CD4-positive, alpha-beta T cell (primary cell): ENCODE measurements at regions not wholly inside any gene's neighbourhood (a gene's known extent, or its start where the extent isn't known, plus 50 kb on each side); places are given as distances from the start of the nearest gene placed in this dataset.

Experiments
- ATAC-seq: fragments of 200-7000 bp; cut with Tn5 transposase; one replicate; pipeline ENCODE4 v1.10.0; 2022; ENCODE audit warnings: mild to moderate bottlenecking; ENCODE audit not compliant: poor library complexity
- CTCF ChIA-PET: fragments of 350-600 bp; sonication (Branson Sonifier 250); formaldehyde crosslinking; loops from one replicate; lab custom pipeline; 2021; ENCODE audit warnings: antibody characterized with exemption, inconsistent platforms; lab: Charles Lee
- POLR2A ChIA-PET: fragments of 350-600 bp; sonication (Branson Sonifier 250); formaldehyde crosslinking; loops from one replicate; lab custom pipeline; 2021; ENCODE audit warnings: antibody characterized with exemption, inconsistent platforms; lab: Charles Lee
- DNase-seq, 14 experiments: peaks; one replicate each; pipeline ENCODE4 v3.0.0-alpha.2; 2013 to 2020; ENCODE audit warnings: mixed read lengths in 2 of 14
- H3K27ac ChIP-seq, 2 donors: one replicate each; pipeline versions ENCODE4 v1.5.1 to v1.7.0; 2013; ENCODE audit warnings: low read length in 2 of 2, low read depth in 1 of 2, mild to moderate bottlenecking in 1 of 2
- H3K27me3 ChIP-seq, 2 experiments: 1 replicate in 1 of 2; 2 replicates in 1 of 2; pipeline versions ENCODE4 v1.6.1 to v1.7.0; 2013; ENCODE audit warnings: low read length in 2 of 2, control low read depth in 1 of 2, mild to moderate bottlenecking in 1 of 2, moderate library complexity in 1 of 2; ENCODE audit not compliant: insufficient read depth in 2 of 2, control insufficient read depth in 1 of 2
- H3K36me3 ChIP-seq: one replicate; pipeline ENCODE4 v1.6.1; 2013; ENCODE audit warnings: low read length, control low read depth; ENCODE audit not compliant: insufficient read depth
- H3K4me1 ChIP-seq: one replicate; pipeline ENCODE4 v1.6.1; 2013; ENCODE audit warnings: low read length, control low read depth; ENCODE audit not compliant: insufficient read depth
- H3K4me3 ChIP-seq: one replicate; pipeline ENCODE4 v1.5.1; 2013; ENCODE audit warnings: mild to moderate bottlenecking, low read length, moderate library complexity
- H3K9me3 ChIP-seq, 2 experiments: 1 replicate in 1 of 2; 2 replicates in 1 of 2; pipeline versions ENCODE4 v1.6.1 to v1.7.0; 2013; ENCODE audit warnings: low read length in 2 of 2, mild to moderate bottlenecking in 2 of 2, control low read depth in 1 of 2, moderate library complexity in 1 of 2; ENCODE audit not compliant: control insufficient read depth in 1 of 2, insufficient read depth in 1 of 2
- H3K27ac Mint-ChIP-seq: one replicate; pipeline ENCODE4 v1.8.0; 2020; ENCODE audit warnings: mixed read lengths
- H3K27me3 Mint-ChIP-seq: one replicate; pipeline ENCODE4 v1.8.0; 2021; ENCODE audit warnings: mixed read lengths
- H3K36me3 Mint-ChIP-seq: one replicate; pipeline ENCODE4 v1.8.0; 2021; ENCODE audit warnings: low read depth, mixed read lengths
- H3K4me1 Mint-ChIP-seq: one replicate; pipeline ENCODE4 v1.8.0; 2021; ENCODE audit warnings: low read depth, mixed read lengths
- H3K4me3 Mint-ChIP-seq: one replicate; pipeline ENCODE4 v1.8.0; 2020; ENCODE audit warnings: mild to moderate bottlenecking, mixed read lengths
- H3K9me3 Mint-ChIP-seq: one replicate; pipeline ENCODE4 v1.8.0; 2020; ENCODE audit warnings: mixed read lengths
- CTCF ChIP-seq: fragments of 200-600 bp; IDR thresholded peaks from one replicate; pipeline ENCODE4 v1.8.0; 2022; ENCODE audit warnings: antibody characterized with exemption, mild to moderate bottlenecking
- intact Hi-C, 2 experiments: fragments of 100-400 bp; cut with DNase I in 1 of 2; cut with micrococcal nuclease in 1 of 2; formaldehyde crosslinking; loops; one replicate each; pipeline versions ENCODE4 v1.15.1 to v1.9.0; 2023 to 2025; cut with DNase I, micrococcal nuclease

GRCh38 chr21:19523061-19523460 is 1119.5 kb upstream of the TMPRSS15 start:
- DNase-seq, result no peak
- intact Hi-C loops, result no loop called here
- Mint-ChIP-seq H3K27me3 (no peaks in the 10 kb centered on the region), H3K36me3 (no peaks in the 10 kb centered on the region), H3K4me1 (no peaks in the 10 kb centered on the region), H3K4me3 (no peak overlapping the region), H3K9me3 (peaks cover 16% of the 10 kb centered on the region), H3K27ac (no peak overlapping the region)
- TF ChIP-seq CTCF, result no peak
- Histone ChIP-seq H3K27me3 (no peaks in the 10 kb centered on the region), H3K4me1 (no peaks in the 10 kb centered on the region), H3K4me3 (no peak overlapping the region), H3K9me3 (peaks cover 0 to 10% of the 10 kb centered on the region in 2 experiments), H3K27ac (no peak overlapping the region), H3K36me3 (no peaks in the 10 kb centered on the region)
- CTCF ChIA-PET, result no interaction called here
- no peak for ATAC-seq
- POLR2A ChIA-PET, result no interaction called here

GRCh38 chr21:19523746-19524145 is 1120.2 kb upstream of the TMPRSS15 start:
- Histone ChIP-seq H3K36me3 (no peaks in the 10 kb centered on the region), H3K9me3 (peaks cover 0 to 10% of the 10 kb centered on the region in 2 experiments), H3K4me1 (no peaks in the 10 kb centered on the region), H3K27me3 (no peaks in the 10 kb centered on the region), H3K27ac (no peak overlapping the region), H3K4me3 (no peak overlapping the region)
- Mint-ChIP-seq H3K36me3 (no peaks in the 10 kb centered on the region), H3K9me3 (peaks cover 16% of the 10 kb centered on the region), H3K4me3 (no peak overlapping the region), H3K4me1 (no peaks in the 10 kb centered on the region), H3K27ac (no peak overlapping the region), H3K27me3 (no peaks in the 10 kb centered on the region)
- DNase-seq (no peak), ATAC-seq (no peak)
- intact Hi-C loops, result no loop called here
- TF ChIP-seq CTCF, result no peak
- ChIA-PET CTCF (no interaction called here), POLR2A (no interaction called here)

- Mint-ChIP-seq H3K4me1 (no peaks in the 10 kb centered on the region), H3K4me3 (no peak overlapping the region), H3K27me3 (no peaks in the 10 kb centered on the region), H3K9me3 (peaks cover 12% of the 10 kb centered on the region), H3K27ac (no peak overlapping the region), H3K36me3 (no peaks in the 10 kb centered on the region)
- no peaks in the 10 kb centered on the region for H3K27me3 ChIP-seq
- intact Hi-C loops, result no loop called here
- ChIA-PET POLR2A (no interaction called here), CTCF (no interaction called here)
- TF ChIP-seq CTCF, result no peak
- ATAC-seq, result no peak
- H3K9me3 ChIP-seq, result peaks cover 0 to 4% of the 10 kb centered on the region in 2 experiments
- H3K27ac ChIP-seq, result no peak overlapping the region
- no peak overlapping the region for H3K4me3 ChIP-seq
- no peaks in the 10 kb centered on the region for H3K36me3 ChIP-seq
- H3K4me1 ChIP-seq, result no peaks in the 10 kb centered on the region
- DNase-seq, result no peak
These were observed 1125.4 kb upstream of the TMPRSS15 start for GRCh38 chr21:19529031-19529430.
